Body of pancreas (tissue), 4 donors: ENCODE measurements at regions not wholly inside any gene's neighbourhood (a gene's known extent, or its start where the extent isn't known, plus 50 kb on each side); places are given as distances from the start of the nearest gene placed in this dataset.

ENCODE experiments used
- CTCF ChIP-seq, 7 experiments: fragments of 450-650 bp in 4 of 7; fragments of 200-600 bp in 3 of 7; sonication (generic) in 3 of 7; IDR thresholded peaks; one replicate each; pipeline ENCODE4 v1.5.1; 2016 to 2019; ENCODE audit warnings: antibody characterized with exemption in 7 of 7
- POLR2A ChIP-seq, 3 donors: fragments of 450-650 bp; IDR thresholded peaks; one replicate each; pipeline ENCODE4 v1.6.1; 2016; ENCODE audit warnings: antibody characterized with exemption in 3 of 3, mild to moderate bottlenecking in 2 of 3

GRCh38 chr1:208791456-208791855, 547.3 kb upstream of the PLXNA2 start:
- TF ChIP-seq CTCF (IDR thresholded peaks at IDR 0.05): no peak
- TF ChIP-seq POLR2A (IDR thresholded peaks at IDR 0.05): no peak
